Keratinocyte (primary cell): ENCODE measurements at regions not wholly inside any gene's neighbourhood (a gene's known extent, or its start where the extent isn't known, plus 50 kb on each side); places are given as distances from the start of the nearest gene placed in this dataset.
"Not testable (repeated sequence)": the region's sequence is repeated elsewhere in the genome, so short reads cannot be mapped to it uniquely, and the experiment has no call there.

Experiments used
- DNase-seq: peaks from one replicate; pipeline ENCODE4 v3.0.0-alpha.2; 2011; ENCODE audit warnings: low read depth, missing footprints, low spot score
- FAIRE-seq: peaks from 2 replicates; lab custom pipeline; 2011; peaks lifted over from hg19 to GRCh38; lab: Jason Lieb, UNC
- H2AFZ ChIP-seq: 2 replicates; pipeline ENCODE4 v1.6.0; 2012; ENCODE audit warnings: low read length, control low read depth, inconsistent platforms; ENCODE audit not compliant: control insufficient read depth
- H3K27ac ChIP-seq: 2 replicates; pipeline ENCODE4 v1.5.1; 2011; ENCODE audit warnings: low read length; ENCODE audit not compliant: control insufficient read depth, insufficient read depth
- H3K27me3 ChIP-seq: 3 replicates; pipeline ENCODE4 v1.6.0; 2011; ENCODE audit warnings: low read length; ENCODE audit not compliant: control insufficient read depth, insufficient read depth; ENCODE audit errors: extremely low read depth
- H3K36me3 ChIP-seq, 2 experiments: 2 replicates in 1 of 2; 3 replicates in 1 of 2; pipeline ENCODE4 v1.5.1; 2011; ENCODE audit warnings: low read length in 2 of 2, mild to moderate bottlenecking in 1 of 2; ENCODE audit not compliant: control insufficient read depth in 2 of 2, insufficient read depth in 2 of 2; ENCODE audit errors: extremely low read depth in 1 of 2
- H3K4me1 ChIP-seq: 3 replicates; pipeline ENCODE4 v1.5.1; 2011; ENCODE audit warnings: low read length; ENCODE audit not compliant: control insufficient read depth, insufficient read depth; ENCODE audit errors: extremely low read depth
- H3K4me2 ChIP-seq: 3 replicates; pipeline ENCODE4 v1.6.0; 2011; ENCODE audit warnings: low read depth, low read length; ENCODE audit not compliant: control insufficient read depth, insufficient read depth; ENCODE audit errors: extremely low read depth
- H3K4me3 ChIP-seq, 3 experiments: fragments of 200-600 bp in 1 of 3; sonication (generic) in 1 of 3; 2 replicates in 2 of 3; 3 replicates in 1 of 3; pipeline ENCODE4 v1.5.1; 2011 to 2016; ENCODE audit warnings: low read length in 3 of 3, mild to moderate bottlenecking in 3 of 3, control low read depth in 2 of 3, inconsistent platforms in 1 of 3, low read depth in 1 of 3, mixed read lengths in 1 of 3, mixed run types in 1 of 3, moderate library complexity in 1 of 3; ENCODE audit not compliant: control insufficient read depth in 2 of 3, insufficient read depth in 2 of 3; ENCODE audit errors: extremely low read depth in 1 of 3
- H3K79me2 ChIP-seq: 2 replicates; pipeline ENCODE4 v1.6.0; 2012; ENCODE audit warnings: low read length; ENCODE audit not compliant: control insufficient read depth, insufficient read depth
- H3K9ac ChIP-seq: 3 replicates; pipeline ENCODE4 v1.6.0; 2011; ENCODE audit warnings: low read length; ENCODE audit not compliant: control insufficient read depth, insufficient read depth; ENCODE audit errors: extremely low read depth
- H3K9me1 ChIP-seq: 3 replicates; pipeline ENCODE4 v1.6.0; 2011; ENCODE audit warnings: low read length; ENCODE audit not compliant: control insufficient read depth, insufficient read depth; ENCODE audit errors: extremely low read depth
- H3K9me3 ChIP-seq: 2 replicates; pipeline ENCODE4 v1.5.1; 2012; ENCODE audit warnings: low read depth, low read length; ENCODE audit not compliant: control insufficient read depth
- H4K20me1 ChIP-seq: 3 replicates; pipeline ENCODE4 v1.6.0; 2011; ENCODE audit warnings: low read length; ENCODE audit not compliant: control insufficient read depth, insufficient read depth; ENCODE audit errors: extremely low read depth
- CTCF ChIP-seq, 3 experiments: IDR thresholded peaks in 1 of 3; conservative IDR thresholded peaks in 1 of 3; optimal IDR thresholded peaks in 1 of 3; 2 replicates in 2 of 3; 3 replicates in 1 of 3; pipeline versions ENCODE3 to v1.5.1; 2011; ENCODE audit warnings: low read length in 3 of 3, mild to moderate bottlenecking in 3 of 3, moderate library complexity in 2 of 3, control low read depth in 1 of 3, inconsistent platforms in 1 of 3; ENCODE audit not compliant: insufficient read depth in 2 of 3; ENCODE audit errors: extremely low read depth in 1 of 3
- EZH2 ChIP-seq: IDR thresholded peaks from one replicate; pipeline ENCODE4 v1.6.1; 2012; ENCODE audit warnings: inconsistent platforms, mild to moderate bottlenecking, low read length, moderate library complexity
- dilution Hi-C: fragments of 300-500 bp; cut with MboI; formaldehyde crosslinking; loops from one replicate; pipeline ENCODE4 v1.7.0; 2020; ENCODE audit warnings: low sequenced_read_pairs; ENCODE audit not compliant: extremely low pct_ligation_motif_present

GRCh38 chr2:75833386-75833785, 122.7 kb upstream of the GCFC2 start:
- no peak overlapping the region for H3K9ac ChIP-seq
- no peak overlapping the region for H3K4me2 ChIP-seq
- dilution Hi-C loops: no loop called here
- H3K27ac ChIP-seq: no peak overlapping the region
- no peaks in the 10 kb centered on the region for H3K27me3 ChIP-seq
- H3K4me3 ChIP-seq: no peak overlapping the region
- H2AFZ ChIP-seq: no peak overlapping the region
- H3K9me1 ChIP-seq: no peaks in the 10 kb centered on the region
- no peaks in the 10 kb centered on the region for H3K4me1 ChIP-seq
- TF ChIP-seq CTCF (optimal IDR thresholded peaks at IDR 0.05 in 1 of 3, IDR thresholded peaks at IDR 0.05 in 1 of 3, conservative IDR thresholded peaks at IDR 0.05 in 1 of 3; ENCODE audit: extremely low read depth in 1 of 3, insufficient read depth in 2 of 3, low read length in 3 of 3) (no peak), EZH2 (no peak)
- no peaks in the 10 kb centered on the region for H4K20me1 ChIP-seq
- H3K79me2 ChIP-seq: no peaks in the 10 kb centered on the region
- H3K36me3 ChIP-seq: no peaks in the 10 kb centered on the region
- FAIRE-seq: no peak
- H3K9me3 ChIP-seq: no peaks in the 10 kb centered on the region
- DNase-seq: no peak

- dilution Hi-C loops: no loop called here
- FAIRE-seq: no peak
- no peaks in the 10 kb centered on the region for H3K27me3 ChIP-seq
- H3K4me2 ChIP-seq: no peak overlapping the region
- no peaks in the 10 kb centered on the region for H4K20me1 ChIP-seq
- no peak overlapping the region for H2AFZ ChIP-seq
- H3K9me1 ChIP-seq: no peaks in the 10 kb centered on the region
- TF ChIP-seq EZH2 (no peak), CTCF (optimal IDR thresholded peaks at IDR 0.05 in 1 of 3, IDR thresholded peaks at IDR 0.05 in 1 of 3, conservative IDR thresholded peaks at IDR 0.05 in 1 of 3; ENCODE audit: extremely low read depth in 1 of 3, insufficient read depth in 2 of 3, low read length in 3 of 3) (no peak)
- no peak for DNase-seq
- H3K9ac ChIP-seq: no peak overlapping the region
- no peaks in the 10 kb centered on the region for H3K79me2 ChIP-seq
- no peak overlapping the region for H3K27ac ChIP-seq
- H3K4me1 ChIP-seq: no peaks in the 10 kb centered on the region
- H3K4me3 ChIP-seq: no peak overlapping the region
- H3K9me3 ChIP-seq: no peaks in the 10 kb centered on the region
- no peaks in the 10 kb centered on the region for H3K36me3 ChIP-seq
These were observed 118.1 kb upstream of the GCFC2 start for GRCh38 chr2:75828826-75829225.

- H3K27ac ChIP-seq, H3K27me3 ChIP-seq, H3K79me2 ChIP-seq, H2AFZ ChIP-seq, FAIRE-seq, H3K9ac ChIP-seq, DNase-seq, H3K4me3 ChIP-seq, H3K9me1 ChIP-seq, H3K4me1 ChIP-seq, dilution Hi-C loops, H3K4me2 ChIP-seq, H4K20me1 ChIP-seq, H3K9me3 ChIP-seq, H3K36me3 ChIP-seq: not testable (repeated sequence)
These were observed 112.8 kb upstream of the GCFC2 start for GRCh38 chr2:75823515-75823914.
